Activated naive CD8-positive, alpha-beta T cell treated with anti-CD3 and anti-CD28 coated beads, Interleukin-2, amount 10 ng/mL, durations not matched to agents 7 days and 5 days (primary cell): ENCODE measurements at regions not wholly inside any gene's neighbourhood (a gene's known extent, or its start where the extent isn't known, plus 50 kb on each side); places are given as distances from the start of the nearest gene placed in this dataset.

Experiments
- ATAC-seq: fragments of 150-1000 bp; cut with Tn5 transposase; one replicate; pipeline ENCODE4 v1.10.0; 2021; ENCODE audit warnings: low read depth, moderate library complexity
- POLR2A ChIA-PET: fragments of 350-600 bp; sonication (Branson Sonifier 250); formaldehyde crosslinking; loops from one replicate; lab custom pipeline; 2021; ENCODE audit warnings: antibody characterized with exemption; lab: Charles Lee
- DNase-seq: peaks from one replicate; pipeline ENCODE4 v3.0.0; 2021
- H3K27ac Mint-ChIP-seq: one replicate; pipeline ENCODE4 v1.8.0; 2022; ENCODE audit warnings: mild to moderate bottlenecking, mixed read lengths
- H3K27me3 Mint-ChIP-seq: one replicate; pipeline ENCODE4 v1.8.0; 2022; ENCODE audit warnings: mild to moderate bottlenecking, moderate library complexity, mixed read lengths
- H3K36me3 Mint-ChIP-seq: one replicate; pipeline ENCODE4 v1.8.0; 2021; ENCODE audit warnings: mild to moderate bottlenecking, mixed read lengths
- H3K4me1 Mint-ChIP-seq: one replicate; pipeline ENCODE4 v1.8.0; 2021; ENCODE audit warnings: mixed read lengths
- H3K4me3 Mint-ChIP-seq: one replicate; pipeline ENCODE4 v1.8.0; 2022; ENCODE audit warnings: mild to moderate bottlenecking, moderate library complexity, mixed read lengths
- H3K9me3 Mint-ChIP-seq: one replicate; pipeline ENCODE4 v1.8.0; 2021; ENCODE audit warnings: mixed read lengths

DNA sequence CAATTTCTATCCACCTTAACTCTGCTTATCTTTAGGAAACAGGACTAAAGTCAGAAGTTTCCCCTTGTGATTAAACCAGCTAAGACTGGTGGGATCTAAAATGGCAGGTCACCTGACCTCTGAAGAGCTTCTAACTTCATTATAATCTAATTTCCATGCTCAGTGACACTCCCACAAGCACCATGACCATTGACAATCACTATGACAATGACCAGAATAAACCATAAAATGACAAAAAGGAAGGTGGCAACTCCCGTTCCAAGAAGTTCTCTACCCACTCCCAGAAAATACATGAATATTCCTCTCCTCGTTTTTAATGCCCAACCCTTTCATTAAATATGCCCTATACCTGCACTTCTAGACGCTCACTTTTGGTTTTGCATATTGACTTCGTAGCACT lies 471.2 kb upstream of the CCDC54 start:
- Mint-ChIP-seq H3K4me1 (no peaks in the 10 kb centered on the region), H3K9me3 (no peaks in the 10 kb centered on the region), H3K36me3 (no peaks in the 10 kb centered on the region), H3K27me3 (no peaks in the 10 kb centered on the region), H3K4me3 (no peak overlapping the region), H3K27ac (no peak overlapping the region)
- ATAC-seq (no peak), DNase-seq (no peak)
- POLR2A ChIA-PET = no interaction called here

GRCh38 chr3:106908181-106908938 lies 468.9 kb upstream of the CCDC54 start:
- Mint-ChIP-seq H3K4me1 (no peaks in the 10 kb centered on the region), H3K27me3 (no peaks in the 10 kb centered on the region), H3K36me3 (no peaks in the 10 kb centered on the region), H3K9me3 (no peaks in the 10 kb centered on the region), H3K27ac (no peak overlapping the region), H3K4me3 (no peak overlapping the region)
- POLR2A ChIA-PET = no interaction called here
- DNase-seq (no peak), ATAC-seq (no peak)

- DNase-seq (no peak), ATAC-seq (no peak)
- POLR2A ChIA-PET = no interaction called here
- H3K4me1 Mint-ChIP-seq = no peaks in the 10 kb centered on the region
- peaks cover 6% of the 10 kb centered on the region for H3K27me3 Mint-ChIP-seq
- H3K36me3 Mint-ChIP-seq = no peaks in the 10 kb centered on the region
- no peak overlapping the region for H3K4me3 Mint-ChIP-seq
- H3K9me3 Mint-ChIP-seq = no peaks in the 10 kb centered on the region
- no peak overlapping the region for H3K27ac Mint-ChIP-seq
Observed at GRCh38 chr3:106913111-106913698, 464.0 kb upstream of the CCDC54 start.

DNA sequence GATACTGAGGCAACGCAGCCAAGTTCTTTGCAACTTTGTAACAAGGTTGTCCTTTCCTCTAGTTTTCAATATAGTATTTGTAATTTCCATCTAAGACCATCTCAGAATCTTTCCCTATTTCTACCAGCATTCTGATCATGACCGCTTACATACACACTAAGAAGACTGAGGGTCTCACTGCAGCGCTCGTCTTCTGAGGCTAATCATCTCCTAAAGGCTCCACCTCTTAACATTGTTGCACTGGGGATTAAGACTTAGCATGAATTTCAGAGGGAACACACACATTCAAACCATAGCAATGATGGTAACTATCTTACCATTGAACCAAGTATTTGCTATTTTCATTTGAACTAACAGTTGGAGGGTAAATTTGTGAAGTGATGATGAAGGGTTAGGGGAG lies 463.3 kb upstream of the CCDC54 start:
- H3K27ac Mint-ChIP-seq = no peak overlapping the region
- peaks cover 8% of the 10 kb centered on the region for H3K27me3 Mint-ChIP-seq
- DNase-seq = no peak
- ATAC-seq = no peak
- POLR2A ChIA-PET = no interaction called here
- H3K4me1 Mint-ChIP-seq = no peaks in the 10 kb centered on the region
- H3K9me3 Mint-ChIP-seq = no peaks in the 10 kb centered on the region
- H3K4me3 Mint-ChIP-seq = no peak overlapping the region
- no peaks in the 10 kb centered on the region for H3K36me3 Mint-ChIP-seq

- H3K27ac Mint-ChIP-seq = no peak overlapping the region
- POLR2A ChIA-PET = no interaction called here
- H3K27me3 Mint-ChIP-seq = peaks cover 5% of the 10 kb centered on the region
- H3K9me3 Mint-ChIP-seq = no peaks in the 10 kb centered on the region
- DNase-seq (no peak), ATAC-seq (no peak)
- no peaks in the 10 kb centered on the region for H3K4me1 Mint-ChIP-seq
- H3K36me3 Mint-ChIP-seq = no peaks in the 10 kb centered on the region
- no peak overlapping the region for H3K4me3 Mint-ChIP-seq
Observed at GRCh38 chr3:106920609-106921008, 456.6 kb upstream of the CCDC54 start.

GRCh38 chr3:106929081-106929480 lies 448.2 kb upstream of the CCDC54 start:
- POLR2A ChIA-PET = no interaction called here
- Mint-ChIP-seq H3K4me3 (no peak overlapping the region), H3K27ac (no peak overlapping the region), H3K27me3 (no peaks in the 10 kb centered on the region), H3K4me1 (no peaks in the 10 kb centered on the region), H3K9me3 (peaks cover 3% of the 10 kb centered on the region), H3K36me3 (no peaks in the 10 kb centered on the region)
- ATAC-seq (no peak), DNase-seq (no peak)

- Mint-ChIP-seq H3K27ac (no peak overlapping the region), H3K9me3 (peaks cover 3% of the 10 kb centered on the region), H3K36me3 (no peaks in the 10 kb centered on the region), H3K4me3 (no peak overlapping the region), H3K4me1 (no peaks in the 10 kb centered on the region), H3K27me3 (no peaks in the 10 kb centered on the region)
- DNase-seq (no peak), ATAC-seq (no peak)
- POLR2A ChIA-PET = no interaction called here
Observed at GRCh38 chr3:106930086-106930485, 447.2 kb upstream of the CCDC54 start.

DNA sequence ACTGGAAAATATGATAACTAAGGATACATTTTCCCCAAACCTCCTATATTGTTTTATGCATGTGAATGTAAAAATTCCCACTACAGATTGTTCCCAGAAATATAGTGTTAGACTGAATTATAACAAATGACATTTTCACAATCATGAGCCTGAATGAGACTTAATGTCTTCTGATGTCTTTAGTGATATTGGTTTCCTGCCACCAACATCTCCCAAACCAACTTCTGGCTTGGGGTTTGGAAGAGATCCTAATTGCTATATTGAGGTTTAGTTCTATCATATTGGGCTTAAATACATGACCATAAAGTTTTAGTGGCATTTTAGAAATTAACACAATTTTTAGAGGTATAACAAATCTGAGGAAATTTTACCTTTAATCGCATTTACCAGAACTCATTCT lies 445.3 kb upstream of the CCDC54 start:
- ATAC-seq (no peak), DNase-seq (no peak)
- POLR2A ChIA-PET = no interaction called here
- Mint-ChIP-seq H3K27ac (no peak overlapping the region), H3K4me1 (no peaks in the 10 kb centered on the region), H3K4me3 (no peak overlapping the region), H3K36me3 (no peaks in the 10 kb centered on the region), H3K27me3 (no peaks in the 10 kb centered on the region), H3K9me3 (peaks cover 5% of the 10 kb centered on the region)

- Mint-ChIP-seq H3K36me3 (no peaks in the 10 kb centered on the region), H3K27ac (no peak overlapping the region), H3K9me3 (peaks cover 2% of the 10 kb centered on the region), H3K4me3 (no peak overlapping the region), H3K27me3 (no peaks in the 10 kb centered on the region), H3K4me1 (no peaks in the 10 kb centered on the region)
- no peak for DNase-seq
- no peak for ATAC-seq
- POLR2A ChIA-PET = no interaction called here
Observed at GRCh38 chr3:106936337-106936736, 440.9 kb upstream of the CCDC54 start.

DNA sequence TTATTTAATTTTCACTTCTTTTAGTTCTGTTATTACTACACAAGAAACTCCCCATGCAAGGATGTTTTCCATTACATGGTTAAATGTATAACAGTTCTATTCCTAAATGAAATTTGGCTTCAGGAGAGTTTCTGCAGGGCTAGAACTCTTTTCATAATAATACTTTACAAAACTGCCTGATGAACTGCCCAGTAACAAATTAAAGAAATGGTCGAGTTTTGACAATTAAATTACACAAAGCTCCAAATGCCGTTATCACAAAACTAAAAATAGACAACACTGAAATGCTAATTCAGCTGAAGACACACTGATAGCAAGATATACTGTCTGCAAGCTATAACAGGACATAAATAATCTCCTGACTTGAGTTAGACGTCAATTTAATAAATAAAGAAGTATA lies 435.2 kb upstream of the CCDC54 start:
- Mint-ChIP-seq H3K4me3 (no peak overlapping the region), H3K4me1 (no peaks in the 10 kb centered on the region), H3K9me3 (no peaks in the 10 kb centered on the region), H3K36me3 (no peaks in the 10 kb centered on the region), H3K27me3 (peaks cover 1% of the 10 kb centered on the region), H3K27ac (no peak overlapping the region)
- ATAC-seq (no peak), DNase-seq (no peak)
- POLR2A ChIA-PET = no interaction called here

DNA sequence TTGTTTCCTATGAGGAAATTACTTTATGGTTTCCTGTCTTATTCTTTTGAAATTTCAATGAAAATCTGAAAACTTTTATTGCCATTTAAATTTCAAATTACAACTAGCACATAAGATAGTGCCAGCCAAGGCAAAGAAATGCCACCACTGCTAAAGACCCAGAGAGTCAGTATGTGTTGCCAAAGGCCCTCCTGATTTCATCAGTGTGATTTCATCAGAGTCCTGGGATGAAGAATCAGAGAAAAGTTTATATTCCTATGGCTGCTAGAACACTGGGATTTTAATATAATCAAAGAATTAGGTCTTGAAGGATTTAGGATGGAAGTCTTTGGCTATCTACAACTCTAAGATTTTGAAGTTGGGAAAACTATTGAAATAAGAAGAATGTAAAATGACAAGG lies 434.2 kb upstream of the CCDC54 start:
- Mint-ChIP-seq H3K9me3 (no peaks in the 10 kb centered on the region), H3K27me3 (peaks cover 1% of the 10 kb centered on the region), H3K27ac (no peak overlapping the region), H3K4me3 (no peak overlapping the region), H3K36me3 (no peaks in the 10 kb centered on the region), H3K4me1 (no peaks in the 10 kb centered on the region)
- ATAC-seq (no peak), DNase-seq (no peak)
- POLR2A ChIA-PET = no interaction called here

GRCh38 chr3:106945435-106945834 lies 431.8 kb upstream of the CCDC54 start:
- DNase-seq (no peak), ATAC-seq (no peak)
- Mint-ChIP-seq H3K36me3 (no peaks in the 10 kb centered on the region), H3K27ac (no peak overlapping the region), H3K9me3 (no peaks in the 10 kb centered on the region), H3K4me3 (no peak overlapping the region), H3K27me3 (peaks cover 1% of the 10 kb centered on the region), H3K4me1 (no peaks in the 10 kb centered on the region)
- POLR2A ChIA-PET = no interaction called here

DNA sequence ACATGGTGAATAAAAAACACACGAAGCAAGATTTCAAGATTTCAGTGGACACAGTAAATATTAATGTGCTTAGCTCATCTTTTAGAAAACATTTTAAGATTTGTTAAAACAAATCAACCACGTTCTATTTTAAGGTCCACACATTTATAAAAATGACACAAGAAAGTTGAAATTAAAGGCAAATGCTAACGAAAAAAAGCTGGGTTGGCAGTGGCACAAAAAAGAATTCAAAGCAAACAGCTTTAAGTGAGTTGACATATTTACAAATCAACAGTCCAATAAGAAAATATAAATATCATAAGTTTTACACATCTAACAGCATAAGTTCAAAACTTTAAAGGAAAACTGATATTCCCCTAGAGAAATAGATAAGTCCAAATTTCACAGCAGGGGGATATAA lies 430.4 kb upstream of the CCDC54 start:
- Mint-ChIP-seq H3K27me3 (peaks cover 1% of the 10 kb centered on the region), H3K9me3 (no peaks in the 10 kb centered on the region), H3K4me1 (no peaks in the 10 kb centered on the region), H3K27ac (no peak overlapping the region), H3K36me3 (no peaks in the 10 kb centered on the region), H3K4me3 (no peak overlapping the region)
- DNase-seq (no peak), ATAC-seq (no peak)
- POLR2A ChIA-PET = no interaction called here

GRCh38 chr3:106957029-106957428 lies 420.2 kb upstream of the CCDC54 start:
- ATAC-seq (no peak), DNase-seq (no peak)
- Mint-ChIP-seq H3K4me3 (no peak overlapping the region), H3K9me3 (peaks cover 8% of the 10 kb centered on the region), H3K36me3 (no peaks in the 10 kb centered on the region), H3K4me1 (no peaks in the 10 kb centered on the region), H3K27ac (no peak overlapping the region), H3K27me3 (no peaks in the 10 kb centered on the region)
- POLR2A ChIA-PET = no interaction called here
